ENCODE measurements at regions not wholly inside any gene's neighbourhood (a gene's known extent, or its start where the extent isn't known, plus 50 kb on each side); places are given as distances from the start of the nearest gene placed in this dataset.

DNA sequence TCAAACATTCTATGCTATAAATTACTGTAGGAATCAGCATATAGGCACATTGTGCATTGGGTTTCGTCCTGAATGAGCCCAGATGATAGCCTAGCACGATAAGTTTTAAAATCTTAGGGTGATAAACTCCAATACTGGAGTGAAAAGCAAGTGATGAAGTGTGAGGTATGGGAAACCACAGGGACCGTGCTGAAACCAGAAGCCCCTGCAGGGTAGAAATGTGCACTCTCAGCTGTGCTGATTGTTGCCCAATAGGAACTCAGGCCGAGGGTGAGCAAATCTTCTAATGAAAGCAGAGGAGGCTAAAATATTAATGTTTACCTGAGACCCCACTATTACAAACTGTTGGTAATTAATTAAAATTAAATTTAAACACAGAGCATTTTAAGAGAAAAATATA lies 1486.6 kb downstream of the AACS start:
- peaks cover 47 to 49% of the 10 kb centered on the region in 2 experiments for H3K4me1 Mint-ChIP-seq
- no peak overlapping the region for H3K4ac ChIP-seq (ENCODE audit: low read depth, low read length)
- H3K27me3 Mint-ChIP-seq (ENCODE audit: low read depth) = peaks cover 3% of the 10 kb centered on the region
- no peak overlapping the region for H3K23ac ChIP-seq (ENCODE audit: insufficient read length, low read depth, low read length)
- no CpG with 5 or more reads among the region's 4 CpGs for WGBS (ENCODE audit: extremely low coverage, insufficient read length, low lambda C conversion rate)
- H3K79me2 ChIP-seq (ENCODE audit: insufficient read depth, low read length) = no peaks in the 10 kb centered on the region
- H3K4me1 ChIP-seq (ENCODE audit: insufficient read depth, low read length) = no peaks in the 10 kb centered on the region; the same call in 1 of the 2 replicates
- H4K8ac ChIP-seq (replicated peaks; ENCODE audit: insufficient read length, low read depth, low read length) = no peak overlapping the region
- H3K27ac ChIP-seq (ENCODE audit: insufficient read length, low read depth, low read length) = no peak overlapping the region
- H3K36me3 Mint-ChIP-seq (ENCODE audit: insufficient read depth in 1 of 3, low read depth in 3 of 3) = peaks cover 0 to 4% (median under 1%) of the 10 kb centered on the region in 3 experiments; a peak in 2 of 7 replicates
- no peak overlapping the region for H2BK15ac ChIP-seq (ENCODE audit: low read depth, low read length)
- no peaks in the 10 kb centered on the region for H3K27me3 ChIP-seq (ENCODE audit: insufficient read depth, low read length)
- no peak overlapping the region for H4K5ac ChIP-seq (ENCODE audit: insufficient read length, low read depth, low read length)
- TF ChIP-seq, protein P1, sequence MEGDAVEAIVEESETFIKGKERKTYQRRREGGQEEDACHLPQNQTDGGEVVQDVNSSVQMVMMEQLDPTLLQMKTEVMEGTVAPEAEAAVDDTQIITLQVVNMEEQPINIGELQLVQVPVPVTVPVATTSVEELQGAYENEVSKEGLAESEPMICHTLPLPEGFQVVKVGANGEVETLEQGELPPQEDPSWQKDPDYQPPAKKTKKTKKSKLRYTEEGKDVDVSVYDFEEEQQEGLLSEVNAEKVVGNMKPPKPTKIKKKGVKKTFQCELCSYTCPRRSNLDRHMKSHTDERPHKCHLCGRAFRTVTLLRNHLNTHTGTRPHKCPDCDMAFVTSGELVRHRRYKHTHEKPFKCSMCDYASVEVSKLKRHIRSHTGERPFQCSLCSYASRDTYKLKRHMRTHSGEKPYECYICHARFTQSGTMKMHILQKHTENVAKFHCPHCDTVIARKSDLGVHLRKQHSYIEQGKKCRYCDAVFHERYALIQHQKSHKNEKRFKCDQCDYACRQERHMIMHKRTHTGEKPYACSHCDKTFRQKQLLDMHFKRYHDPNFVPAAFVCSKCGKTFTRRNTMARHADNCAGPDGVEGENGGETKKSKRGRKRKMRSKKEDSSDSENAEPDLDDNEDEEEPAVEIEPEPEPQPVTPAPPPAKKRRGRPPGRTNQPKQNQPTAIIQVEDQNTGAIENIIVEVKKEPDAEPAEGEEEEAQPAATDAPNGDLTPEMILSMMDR (conservative IDR thresholded peaks at IDR 0.05) = no peak
- H3K9ac ChIP-seq (ENCODE audit: extremely low read depth, insufficient read length, low read length) = no peak overlapping the region
- H3K14ac ChIP-seq (ENCODE audit: insufficient read depth, low read length) = no peak overlapping the region
- no peak overlapping the region for H3K4me2 ChIP-seq (ENCODE audit: insufficient read depth, insufficient read length, low read length)
- no peak overlapping the region for H2BK5ac ChIP-seq (ENCODE audit: insufficient read length, low read length)
- H3K4me3 Mint-ChIP-seq = no peak overlapping the region
- no peaks in the 10 kb centered on the region for H4K20me1 ChIP-seq (ENCODE audit: control insufficient read depth, insufficient read depth, insufficient read length)
- H3K79me1 ChIP-seq (ENCODE audit: insufficient read depth, low read depth, low read length, poor library complexity, severe bottlenecking) = no peaks in the 10 kb centered on the region
- H3T11ph ChIP-seq (ENCODE audit: low read length) = no peak overlapping the region
- H3K56ac ChIP-seq (ENCODE audit: insufficient read length, low read depth, low read length) = no peak overlapping the region
- H2BK12ac ChIP-seq (ENCODE audit: insufficient read length, low read depth, low read length) = no peak overlapping the region
- no peak overlapping the region for H2AFZ ChIP-seq (ENCODE audit: low read length)
- DNase-seq = no peak
- no peaks in the 10 kb centered on the region for H3K23me2 ChIP-seq (ENCODE audit: insufficient read length, low read depth, low read length, poor library complexity, severe bottlenecking)
- no peak overlapping the region for H4K91ac ChIP-seq (ENCODE audit: insufficient read length, low read depth, low read length)
- H2BK120ac ChIP-seq (ENCODE audit: low read depth, low read length, poor library complexity, severe bottlenecking) = no peak overlapping the region
- no peak overlapping the region for H2BK20ac ChIP-seq (ENCODE audit: low read depth, low read length, poor library complexity, severe bottlenecking)
- peaks cover 0 to 5% of the 10 kb centered on the region in 2 experiments; a peak in 1 of 5 replicates for H3K9me3 Mint-ChIP-seq
- no peaks in the 10 kb centered on the region for H3K9me3 ChIP-seq (ENCODE audit: control insufficient read depth, low read depth, low read length)
- no peak overlapping the region for H3K27ac Mint-ChIP-seq
- H3K18ac ChIP-seq (ENCODE audit: insufficient read length, low read depth, low read length) = no peak overlapping the region
- H2AK5ac ChIP-seq (ENCODE audit: insufficient read length, low read length) = no peak overlapping the region

Measured in H9 (cell line).